ENCODE measurements at regions not wholly inside any gene's neighbourhood (a gene's known extent, or its start where the extent isn't known, plus 50 kb on each side); places are given as distances from the start of the nearest gene placed in this dataset.

GRCh38 chr10:123494301-123494808 is 171.8 kb upstream of the GPR26 start:
- DNase-seq (ENCODE audit: low read depth) = no peak

- DNase-seq (ENCODE audit: low read depth) = no peak
These were observed 169.8 kb upstream of the GPR26 start for GRCh38 chr10:123496375-123496774.

- DNase-seq (ENCODE audit: low read depth) = no peak
These were observed 169.0 kb upstream of the GPR26 start for GRCh38 chr10:123496996-123497660.

- no peak for DNase-seq (ENCODE audit: low read depth)
These were observed 166.0 kb upstream of the GPR26 start for GRCh38 chr10:123500110-123500509.

GRCh38 chr10:123501148-123501547 is 165.0 kb upstream of the GPR26 start:
- no peak for DNase-seq (ENCODE audit: low read depth)

- DNase-seq (ENCODE audit: low read depth) = no peak
These were observed 163.2 kb upstream of the GPR26 start for GRCh38 chr10:123502983-123503382.

GRCh38 chr10:123506455-123506854 is 159.7 kb upstream of the GPR26 start:
- DNase-seq (ENCODE audit: low read depth) = no peak

- DNase-seq (ENCODE audit: low read depth) = no peak
These were observed 158.9 kb upstream of the GPR26 start for GRCh38 chr10:123507298-123507697.

GRCh38 chr10:123509338-123509737 is 156.8 kb upstream of the GPR26 start:
- DNase-seq (ENCODE audit: low read depth) = no peak

GRCh38 chr10:123512901-123513775 is 153.0 kb upstream of the GPR26 start:
- DNase-seq (ENCODE audit: low read depth) = no peak

- no peak for DNase-seq (ENCODE audit: low read depth)
These were observed 152.3 kb upstream of the GPR26 start for GRCh38 chr10:123513870-123514269.

- DNase-seq (ENCODE audit: low read depth) = no peak
These were observed 151.2 kb upstream of the GPR26 start for GRCh38 chr10:123514996-123515395.

- DNase-seq (ENCODE audit: low read depth) = no peak
These were observed 150.5 kb upstream of the GPR26 start for GRCh38 chr10:123515661-123516060.

- no peak for DNase-seq (ENCODE audit: low read depth)
These were observed 149.9 kb upstream of the GPR26 start for GRCh38 chr10:123516291-123516690.

- no peak for DNase-seq (ENCODE audit: low read depth)
These were observed 148.7 kb upstream of the GPR26 start for GRCh38 chr10:123517426-123517825.

- no peak for DNase-seq (ENCODE audit: low read depth)
These were observed 148.3 kb upstream of the GPR26 start for GRCh38 chr10:123517901-123518300.

- no peak for DNase-seq (ENCODE audit: low read depth)
These were observed 147.4 kb upstream of the GPR26 start for GRCh38 chr10:123518765-123519164.

- no peak for DNase-seq (ENCODE audit: low read depth)
These were observed 146.3 kb upstream of the GPR26 start for GRCh38 chr10:123519861-123520260.

- no peak for DNase-seq (ENCODE audit: low read depth)
These were observed 145.1 kb upstream of the GPR26 start for GRCh38 chr10:123521076-123521475.

- DNase-seq (ENCODE audit: low read depth) = no peak
These were observed 144.6 kb upstream of the GPR26 start for GRCh38 chr10:123521556-123521955.

GRCh38 chr10:123522702-123523312 is 143.3 kb upstream of the GPR26 start:
- no peak for DNase-seq (ENCODE audit: low read depth)

GRCh38 chr10:123523833-123524232 is 142.3 kb upstream of the GPR26 start:
- no peak for DNase-seq (ENCODE audit: low read depth)

Data from HS-5 (cell line).